ENCODE measurements at regions not wholly inside any gene's neighbourhood (a gene's known extent, or its start where the extent isn't known, plus 50 kb on each side); places are given as distances from the start of the nearest gene placed in this dataset.

DNA sequence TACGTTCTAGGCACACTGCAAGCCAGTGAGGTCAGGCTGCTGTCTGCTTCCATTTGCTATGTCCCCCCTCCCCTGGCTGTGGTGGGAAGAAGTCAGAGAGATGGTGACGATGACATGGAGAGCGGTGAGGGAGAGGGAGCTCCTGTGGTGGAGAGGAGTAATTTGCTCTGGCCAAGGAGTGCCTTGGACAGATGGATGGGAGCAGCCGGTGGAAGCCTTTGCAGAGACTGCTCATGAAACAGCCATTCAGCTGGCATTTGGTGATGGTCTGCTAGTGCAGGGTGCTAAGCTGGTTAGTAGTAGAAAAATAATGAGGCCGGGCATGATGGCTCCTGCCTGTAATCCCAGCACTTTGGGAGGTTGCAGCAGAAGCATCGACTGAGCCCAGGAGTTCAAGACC is 124.1 kb downstream of the FHDC1 start:
- Histone ChIP-seq H3K9me3 (no peaks in the 10 kb centered on the region), H3K4me3 (no peak overlapping the region), H3K27ac (no peak overlapping the region), H3K27me3 (no peaks in the 10 kb centered on the region), H3K36me3 (no peaks in the 10 kb centered on the region), H3K4me1 (no peaks in the 10 kb centered on the region)
- intact Hi-C loops (cut with DNase I) = no loop called here
- TF ChIP-seq POLR2AphosphoS5 (IDR thresholded peaks at IDR 0.05) = no peak
- TF ChIP-seq EP300 (IDR thresholded peaks at IDR 0.05) = no peak
- TF ChIP-seq, protein P1, sequence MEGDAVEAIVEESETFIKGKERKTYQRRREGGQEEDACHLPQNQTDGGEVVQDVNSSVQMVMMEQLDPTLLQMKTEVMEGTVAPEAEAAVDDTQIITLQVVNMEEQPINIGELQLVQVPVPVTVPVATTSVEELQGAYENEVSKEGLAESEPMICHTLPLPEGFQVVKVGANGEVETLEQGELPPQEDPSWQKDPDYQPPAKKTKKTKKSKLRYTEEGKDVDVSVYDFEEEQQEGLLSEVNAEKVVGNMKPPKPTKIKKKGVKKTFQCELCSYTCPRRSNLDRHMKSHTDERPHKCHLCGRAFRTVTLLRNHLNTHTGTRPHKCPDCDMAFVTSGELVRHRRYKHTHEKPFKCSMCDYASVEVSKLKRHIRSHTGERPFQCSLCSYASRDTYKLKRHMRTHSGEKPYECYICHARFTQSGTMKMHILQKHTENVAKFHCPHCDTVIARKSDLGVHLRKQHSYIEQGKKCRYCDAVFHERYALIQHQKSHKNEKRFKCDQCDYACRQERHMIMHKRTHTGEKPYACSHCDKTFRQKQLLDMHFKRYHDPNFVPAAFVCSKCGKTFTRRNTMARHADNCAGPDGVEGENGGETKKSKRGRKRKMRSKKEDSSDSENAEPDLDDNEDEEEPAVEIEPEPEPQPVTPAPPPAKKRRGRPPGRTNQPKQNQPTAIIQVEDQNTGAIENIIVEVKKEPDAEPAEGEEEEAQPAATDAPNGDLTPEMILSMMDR (IDR thresholded peaks at IDR 0.05) = no peak
- TF ChIP-seq POLR2A (IDR thresholded peaks at IDR 0.05) = no peak
- no peak for DNase-seq
- 91 to 93% methylated on average over 6 of the region's 6 CpGs for WGBS, 2 donors

DNA sequence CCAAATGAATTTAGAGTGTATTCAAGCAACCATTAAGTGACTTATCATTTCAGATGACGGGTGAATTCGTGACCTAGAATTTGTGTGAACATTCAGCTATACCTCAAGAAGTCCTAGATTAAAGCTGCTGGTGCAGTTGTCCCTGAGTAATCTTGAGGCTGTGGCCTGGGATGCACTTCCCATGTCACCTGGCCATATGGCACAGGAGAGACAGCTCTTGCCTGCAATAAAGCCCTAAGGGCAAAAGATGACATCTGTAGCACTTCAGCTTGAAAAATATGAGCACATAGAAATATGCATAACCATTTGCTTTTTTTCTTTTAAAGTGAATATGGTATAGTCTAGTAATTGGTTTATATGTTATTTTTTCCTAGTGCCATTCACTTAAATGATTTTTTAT is 125.8 kb downstream of the FHDC1 start:
- TF ChIP-seq POLR2AphosphoS5 (IDR thresholded peaks at IDR 0.05) = no peak
- TF ChIP-seq, protein P1 (IDR thresholded peaks at IDR 0.05) = no peak
- TF ChIP-seq POLR2A (IDR thresholded peaks at IDR 0.05) = no peak
- no peak for TF ChIP-seq EP300 (IDR thresholded peaks at IDR 0.05)
- Histone ChIP-seq H3K27me3 (no peaks in the 10 kb centered on the region), H3K4me1 (no peaks in the 10 kb centered on the region), H3K9me3 (no peaks in the 10 kb centered on the region), H3K27ac (no peak overlapping the region), H3K4me3 (no peak overlapping the region), H3K36me3 (no peaks in the 10 kb centered on the region)
- no peak for DNase-seq
- intact Hi-C loops (cut with DNase I) = no loop called here
- 90 to 94% methylated on average over 2 of the region's 2 CpGs for WGBS, 2 donors

DNA sequence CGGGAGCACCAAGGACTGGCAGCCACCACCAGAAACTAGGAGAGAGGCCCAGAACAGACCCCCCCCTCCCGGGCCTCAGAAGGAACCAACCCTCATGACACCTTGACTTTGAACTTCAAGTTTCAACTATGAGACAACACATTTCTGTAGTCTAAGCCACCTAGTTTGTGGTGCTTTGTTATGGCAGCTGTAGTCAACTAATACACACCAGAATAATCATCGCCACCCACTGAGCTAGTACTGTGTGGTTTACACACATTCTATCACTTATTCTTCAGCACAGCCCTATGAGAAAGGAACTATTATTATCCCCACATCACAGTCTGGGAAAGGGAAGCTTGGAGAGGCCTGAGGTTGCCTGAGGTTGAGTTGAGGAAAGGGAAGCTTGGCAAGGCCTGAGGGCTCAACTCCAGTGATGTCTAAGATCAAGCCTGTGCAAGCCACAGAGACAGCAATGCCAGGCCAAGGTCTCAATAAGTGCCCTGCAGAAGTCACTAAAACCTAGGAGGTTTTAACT is 126.6 kb downstream of the FHDC1 start:
- H3K27ac ChIP-seq = no peak overlapping the region
- H3K4me3 ChIP-seq = no peak overlapping the region
- no peaks in the 10 kb centered on the region for H3K4me1 ChIP-seq
- 89 to 94% methylated on average over 3 of the region's 3 CpGs for WGBS, 2 donors
- intact Hi-C loops (cut with DNase I) = no loop called here
- TF ChIP-seq EP300 (IDR thresholded peaks at IDR 0.05) (no peak), POLR2A (IDR thresholded peaks at IDR 0.05) (no peak), POLR2AphosphoS5 (IDR thresholded peaks at IDR 0.05) (no peak)
- TF ChIP-seq, protein P1 (IDR thresholded peaks at IDR 0.05) = no peak
- H3K36me3 ChIP-seq = no peaks in the 10 kb centered on the region
- DNase-seq = no peak
- H3K27me3 ChIP-seq = no peaks in the 10 kb centered on the region
- H3K9me3 ChIP-seq = no peaks in the 10 kb centered on the region

DNA sequence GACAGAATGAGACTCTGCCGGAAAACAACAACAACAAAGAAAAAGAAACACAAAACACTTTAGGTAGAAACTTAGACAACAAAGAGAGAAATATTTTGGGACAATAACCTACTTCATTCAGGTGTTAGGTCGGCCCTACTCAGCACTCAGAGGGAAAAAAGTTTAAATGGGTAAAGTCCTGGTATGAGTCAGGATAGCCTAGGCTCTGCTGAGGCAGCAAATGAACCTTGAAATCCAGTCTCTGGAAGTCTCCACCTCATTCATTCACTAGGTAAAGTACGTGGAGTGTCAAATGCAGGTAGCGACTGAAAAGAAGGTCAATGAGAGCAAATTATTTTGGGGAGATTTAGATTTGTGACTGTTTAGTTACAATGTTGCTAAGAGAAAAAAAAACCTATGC is 127.4 kb downstream of the FHDC1 start:
- 80 to 91% methylated on average over 4 of the region's 4 CpGs for WGBS, 2 donors

More for the DNA sequence above, 127.4 kb downstream of the FHDC1 start:
- intact Hi-C loops (cut with DNase I) = no loop called here
- no peaks in the 10 kb centered on the region for H3K27me3 ChIP-seq
- no peaks in the 10 kb centered on the region for H3K4me1 ChIP-seq
- no peak overlapping the region for H3K27ac ChIP-seq
- no peak for DNase-seq
- H3K36me3 ChIP-seq = no peaks in the 10 kb centered on the region
- no peaks in the 10 kb centered on the region for H3K9me3 ChIP-seq
- TF ChIP-seq POLR2AphosphoS5 (IDR thresholded peaks at IDR 0.05) (no peak), POLR2A (IDR thresholded peaks at IDR 0.05) (no peak), EP300 (IDR thresholded peaks at IDR 0.05) (no peak)
- TF ChIP-seq, protein P1 (IDR thresholded peaks at IDR 0.05) = no peak
- no peak overlapping the region for H3K4me3 ChIP-seq
